Endothelial cell of umbilical vein (primary cell): ENCODE measurements at regions not wholly inside any gene's neighbourhood (a gene's known extent, or its start where the extent isn't known, plus 50 kb on each side); places are given as distances from the start of the nearest gene placed in this dataset.

Experiments
- BruUV-seq: library from RNA; stranded (reverse); fragments of 400-500 nt; replicated peaks from 2 replicates; lab custom pipeline; 2021; lab: Mats Ljungman, UMichigan
- CTCF ChIA-PET: fragments of 300-600, 350-600 bp; sonication (Branson Sonifier 250); formaldehyde crosslinking; loops from one replicate; lab custom pipeline; 2021; ENCODE audit warnings: antibody characterized with exemption, inconsistent platforms; lab: Charles Lee
- POLR2A ChIA-PET: fragments of 300-600, 350-600 bp; sonication (Branson Sonifier 250); formaldehyde crosslinking; loops from one replicate; lab custom pipeline; 2021; ENCODE audit warnings: antibody characterized with exemption, inconsistent platforms; lab: Charles Lee
- DNase-seq: peaks from one replicate; pipeline ENCODE4 v3.0.0-alpha.2; 2011; ENCODE audit warnings: low read depth, low spot score
- FAIRE-seq: peaks from 2 replicates; lab custom pipeline; 2011; peaks lifted over from hg19 to GRCh38; lab: Jason Lieb, UNC
- H2AFZ ChIP-seq: 2 replicates; pipeline ENCODE4 v1.6.0; 2012; ENCODE audit warnings: low read depth, low read length, control low read depth, inconsistent platforms
- H3K27ac ChIP-seq: 2 replicates; pipeline ENCODE4 v1.5.1; 2011; ENCODE audit warnings: low read depth, mild to moderate bottlenecking, control low read depth, low read length, moderate library complexity; ENCODE audit not compliant: insufficient read depth
- H3K27me3 ChIP-seq, 2 experiments: 2 replicates each; pipeline versions ENCODE4 v1.6.0 to v1.6.1; 2011; ENCODE audit warnings: low read length in 2 of 2, mixed read lengths in 1 of 2; ENCODE audit not compliant: control insufficient read depth in 2 of 2, insufficient read depth in 2 of 2
- H3K36me3 ChIP-seq, 2 experiments: 2 replicates in 1 of 2; 3 replicates in 1 of 2; pipeline ENCODE4 v1.5.1; 2011; ENCODE audit warnings: low read length in 2 of 2, mild to moderate bottlenecking in 1 of 2, moderate library complexity in 1 of 2; ENCODE audit not compliant: control insufficient read depth in 2 of 2, insufficient read depth in 2 of 2; ENCODE audit errors: extremely low read depth in 1 of 2
- H3K4me1 ChIP-seq: 3 replicates; pipeline ENCODE4 v1.5.1; 2011; ENCODE audit warnings: mild to moderate bottlenecking, low read length; ENCODE audit not compliant: control insufficient read depth, insufficient read depth; ENCODE audit errors: extremely low read depth
- H3K4me2 ChIP-seq: 2 replicates; pipeline ENCODE4 v1.6.1; 2011; ENCODE audit warnings: low read length, control low read depth, mixed read lengths; ENCODE audit not compliant: insufficient read depth
- H3K4me3 ChIP-seq, 3 experiments: fragments of 200-600 bp in 1 of 3; sonication (generic), shearing (Covaris generic) in 1 of 3; replicated peaks in 1 of 3; 2 replicates each; pipeline ENCODE4 v1.5.1; 2011 to 2016; ENCODE audit warnings: control low read depth in 3 of 3, low read length in 3 of 3, mild to moderate bottlenecking in 2 of 3, inconsistent platforms in 1 of 3, low read depth in 1 of 3, moderate library complexity in 1 of 3; ENCODE audit not compliant: insufficient read depth in 1 of 3
- H3K79me2 ChIP-seq: 2 replicates; pipeline ENCODE4 v1.6.0; 2012; ENCODE audit warnings: low read length, inconsistent platforms; ENCODE audit not compliant: control insufficient read depth, insufficient read depth
- H3K9ac ChIP-seq: replicated peaks from 2 replicates; pipeline ENCODE3; 2011; ENCODE audit warnings: low read length, control low read depth; ENCODE audit not compliant: insufficient read depth; ENCODE audit errors: extremely low read depth
- H3K9me1 ChIP-seq: replicated peaks from 3 replicates; pipeline ENCODE4 v1.6.0; 2011; ENCODE audit warnings: mild to moderate bottlenecking, low read length; ENCODE audit not compliant: control insufficient read depth, insufficient read depth; ENCODE audit errors: extremely low read depth
- H3K9me3 ChIP-seq: replicated peaks from 2 replicates; pipeline ENCODE4 v1.5.1; 2012; ENCODE audit warnings: low read length, inconsistent platforms; ENCODE audit not compliant: control insufficient read depth, insufficient read depth
- H4K20me1 ChIP-seq: replicated peaks from 2 replicates; pipeline ENCODE3; 2011; ENCODE audit warnings: mild to moderate bottlenecking, low read length; ENCODE audit not compliant: control insufficient read depth, insufficient read depth; ENCODE audit errors: extremely low read depth
- EZH2 ChIP-seq: IDR thresholded peaks from 2 replicates; pipeline ENCODE4 v1.6.1; 2012; ENCODE audit warnings: borderline replicate concordance, low read depth, mild to moderate bottlenecking, moderate library complexity, low read length, inconsistent platforms; ENCODE audit not compliant: severe bottlenecking
- FOS ChIP-seq: IDR thresholded peaks from 2 replicates; pipeline ENCODE4 v1.6.1; 2011; ENCODE audit warnings: mild to moderate bottlenecking, low read length, moderate library complexity, borderline replicate concordance; ENCODE audit not compliant: insufficient read depth
- GATA2 ChIP-seq: IDR thresholded peaks from 2 replicates; pipeline ENCODE4 v1.7.0; 2011; ENCODE audit warnings: low read depth, mild to moderate bottlenecking, moderate library complexity, mixed read lengths, low read length; ENCODE audit not compliant: insufficient read length, insufficient read depth
- JUN ChIP-seq: IDR thresholded peaks from 2 replicates; pipeline ENCODE4 v1.6.1; 2011; ENCODE audit warnings: borderline replicate concordance, low read depth; ENCODE audit not compliant: insufficient read length, insufficient read depth
- MAX ChIP-seq: IDR thresholded peaks from 2 replicates; pipeline ENCODE4 v1.6.1; 2011; ENCODE audit not compliant: insufficient read depth, insufficient read length
- MYC ChIP-seq: IDR thresholded peaks from one replicate; pipeline ENCODE4 v1.6.1; 2011; ENCODE audit warnings: mild to moderate bottlenecking, low read depth, low read length
- POLR2A ChIP-seq: IDR thresholded peaks from 2 replicates; pipeline ENCODE4 v1.6.1; 2012; ENCODE audit warnings: low read depth, mild to moderate bottlenecking, control low read depth, low read length
- POLR2AphosphoS5 ChIP-seq: IDR thresholded peaks from 2 replicates; pipeline ENCODE4 v1.6.1; 2012; ENCODE audit warnings: low read depth, mild to moderate bottlenecking, control low read depth, low read length, moderate library complexity; ENCODE audit not compliant: insufficient read depth
- dilution Hi-C: fragments of 300-500 bp; cut with MboI; formaldehyde crosslinking; loops from one replicate; pipeline ENCODE4 v1.15.0; 2019; ENCODE audit warnings: low sequenced_read_pairs; ENCODE audit not compliant: extremely low pct_ligation_motif_present
- intact Hi-C: fragments of 100-400 bp; cut with micrococcal nuclease; formaldehyde crosslinking; loops from one replicate; pipeline ENCODE4 v1.10.0; 2022

GRCh38 chr5:12413075-12413474, 508.8 kb upstream of the CTNND2 start:
- dilution Hi-C loops, result no loop called here
- CTCF ChIA-PET, result no interaction called here

GRCh38 chr5:12399868-12400267, 495.6 kb upstream of the CTNND2 start:
- no peak for TF ChIP-seq EZH2
- no peak for TF ChIP-seq FOS
- no peak for TF ChIP-seq MAX
- no peak for TF ChIP-seq POLR2A
- no peak for TF ChIP-seq MYC
- TF ChIP-seq GATA2, result no peak
- TF ChIP-seq POLR2AphosphoS5, result no peak
- no peak for TF ChIP-seq JUN
- H4K20me1 ChIP-seq, result no peaks in the 10 kb centered on the region
- H3K4me2 ChIP-seq, result no peak overlapping the region
- FAIRE-seq (no peak), DNase-seq (no peak)
- no TSS peak for BruUV-seq
- H3K9ac ChIP-seq, result no peak overlapping the region
- H3K27me3 ChIP-seq, result no peaks in the 10 kb centered on the region
- no peaks in the 10 kb centered on the region for H3K36me3 ChIP-seq
- no peak overlapping the region for H3K4me3 ChIP-seq
- intact Hi-C loops (no loop called here), dilution Hi-C loops (no loop called here)
- no peaks in the 10 kb centered on the region for H3K9me3 ChIP-seq
- H2AFZ ChIP-seq, result no peak overlapping the region
- no peaks in the 10 kb centered on the region for H3K4me1 ChIP-seq
- POLR2A ChIA-PET, result no interaction called here
- no peak overlapping the region for H3K27ac ChIP-seq
- CTCF ChIA-PET, result no interaction called here
- no peaks in the 10 kb centered on the region for H3K9me1 ChIP-seq
- no peaks in the 10 kb centered on the region for H3K79me2 ChIP-seq

More at GRCh38 chr5:12413075-12413474, 508.8 kb upstream of the CTNND2 start:
- POLR2A ChIA-PET, result no interaction called here
- no peaks in the 10 kb centered on the region for H3K9me1 ChIP-seq
- no TSS peak for BruUV-seq
- TF ChIP-seq GATA2, result no peak
- no peak for TF ChIP-seq MAX
- H3K4me3 ChIP-seq, result no peak overlapping the region
- H3K27me3 ChIP-seq, result no peaks in the 10 kb centered on the region
- DNase-seq, result no peak
- H3K4me2 ChIP-seq, result no peak overlapping the region
- no peaks in the 10 kb centered on the region for H3K36me3 ChIP-seq
- H3K9me3 ChIP-seq, result peaks cover 5% of the 10 kb centered on the region
- no peaks in the 10 kb centered on the region for H3K79me2 ChIP-seq
- no peak overlapping the region for H3K9ac ChIP-seq
- intact Hi-C loops, result no loop called here
- no peak for FAIRE-seq
- H4K20me1 ChIP-seq, result no peaks in the 10 kb centered on the region
- no peaks in the 10 kb centered on the region for H3K4me1 ChIP-seq
- no peak overlapping the region for H3K27ac ChIP-seq
- no peak overlapping the region for H2AFZ ChIP-seq
